ENCODE measurements at regions not wholly inside any gene's neighbourhood (a gene's known extent, or its start where the extent isn't known, plus 50 kb on each side); places are given as distances from the start of the nearest gene placed in this dataset.

- TF ChIP-seq CTCF (IDR thresholded peaks at IDR 0.05): no peak
- DNase-seq (ENCODE audit: low spot score) (no peak), ATAC-seq (ENCODE audit: low FRiP score) (no peak)
These were observed 216.6 kb upstream of the PLXNA2 start for GRCh38 chr1:208460823-208461222.

GRCh38 chr1:208461680-208462079 is 217.5 kb upstream of the PLXNA2 start:
- TF ChIP-seq CTCF (IDR thresholded peaks at IDR 0.05): no peak
- no peak for ATAC-seq (ENCODE audit: low FRiP score)
- no peak for DNase-seq (ENCODE audit: low spot score)

GRCh38 chr1:208462761-208463160 is 218.6 kb upstream of the PLXNA2 start:
- TF ChIP-seq CTCF (IDR thresholded peaks at IDR 0.05): no peak
- ATAC-seq (ENCODE audit: low FRiP score) (no peak), DNase-seq (ENCODE audit: low spot score) (no peak)

GRCh38 chr1:208465266-208465665 is 221.1 kb upstream of the PLXNA2 start:
- DNase-seq (ENCODE audit: low spot score): no peak
- no peak for ATAC-seq (ENCODE audit: low FRiP score)
- no peak for TF ChIP-seq CTCF (IDR thresholded peaks at IDR 0.05)

- no peak for TF ChIP-seq CTCF (IDR thresholded peaks at IDR 0.05)
- DNase-seq (ENCODE audit: low spot score) (no peak), ATAC-seq (ENCODE audit: low FRiP score) (no peak)
These were observed 221.8 kb upstream of the PLXNA2 start for GRCh38 chr1:208465786-208466590.

- DNase-seq (ENCODE audit: low spot score): no peak
- no peak for ATAC-seq (ENCODE audit: low FRiP score)
- TF ChIP-seq CTCF (IDR thresholded peaks at IDR 0.05): no peak
These were observed 223.1 kb upstream of the PLXNA2 start for GRCh38 chr1:208467151-208467780.

- TF ChIP-seq CTCF (IDR thresholded peaks at IDR 0.05): no peak
- no peak for ATAC-seq (ENCODE audit: low FRiP score)
- no peak for DNase-seq (ENCODE audit: low spot score)
These were observed 231.3 kb upstream of the PLXNA2 start for GRCh38 chr1:208475449-208475848.
